H1 (cell line): ENCODE measurements at regions not wholly inside any gene's neighbourhood (a gene's known extent, or its start where the extent isn't known, plus 50 kb on each side); places are given as distances from the start of the nearest gene placed in this dataset.

Source experiments
- ATF3 ChIP-seq: IDR thresholded peaks from 2 replicates; pipeline ENCODE4 v1.6.1; 2011; ENCODE audit warnings: low read depth, mild to moderate bottlenecking, low read length; ENCODE audit not compliant: insufficient read depth
- CHD2 ChIP-seq: IDR thresholded peaks from 2 replicates; pipeline ENCODE4 v1.6.1; 2012; ENCODE audit warnings: low read length, improper control_type of control experiment
- CTCF ChIP-seq, 3 experiments: IDR thresholded peaks; 1 replicate in 2 of 3; 2 replicates in 1 of 3; pipeline versions ENCODE4 v1.5.1 to v1.6.1; 2011; ENCODE audit warnings: low read length in 3 of 3, mild to moderate bottlenecking in 3 of 3, inconsistent platforms in 2 of 3, low read depth in 1 of 3, moderate library complexity in 1 of 3; ENCODE audit not compliant: insufficient read depth in 1 of 3; ENCODE audit errors: control extremely low read depth in 1 of 3
- EGR1 ChIP-seq: IDR thresholded peaks from 2 replicates; pipeline ENCODE4 v1.6.1; 2011; ENCODE audit warnings: low read depth, low read length, borderline replicate concordance
- EZH2 ChIP-seq: fragments of 200-600 bp; sonication (generic); IDR thresholded peaks from 2 replicates; pipeline ENCODE4 v1.7.1; 2012; ENCODE audit warnings: low read depth, mild to moderate bottlenecking, moderate library complexity, low read length, inconsistent platforms; ENCODE audit not compliant: severe bottlenecking
- POLR2A ChIP-seq, 2 experiments: IDR thresholded peaks; 1 replicate in 1 of 2; 2 replicates in 1 of 2; pipeline ENCODE4 v1.6.1; 2011; ENCODE audit warnings: low read depth in 2 of 2, low read length in 2 of 2, mild to moderate bottlenecking in 2 of 2; ENCODE audit errors: control extremely low read depth in 1 of 2
- POLR2AphosphoS5 ChIP-seq: IDR thresholded peaks from 2 replicates; pipeline ENCODE4 v1.6.1; 2011; ENCODE audit warnings: low read depth, low read length
- RXRA ChIP-seq: IDR thresholded peaks from 2 replicates; pipeline ENCODE4 v1.6.1; 2011; ENCODE audit warnings: low read depth, mild to moderate bottlenecking, low read length, moderate library complexity; ENCODE audit not compliant: insufficient read depth
- SAP30 ChIP-seq: fragments of 300-600 bp; sonication (generic); IDR thresholded peaks from 2 replicates; pipeline ENCODE4 v1.7.1; 2012; ENCODE audit warnings: low read length, moderate library complexity, mild to moderate bottlenecking, inconsistent platforms; ENCODE audit not compliant: insufficient read depth, insufficient replicate concordance
- SIN3A ChIP-seq, 2 experiments: IDR thresholded peaks in 1 of 2; conservative IDR thresholded peaks in 1 of 2; 2 replicates each; pipeline ENCODE4 v1.6.1; 2011 to 2012; ENCODE audit warnings: low read length in 2 of 2, improper control_type of control experiment in 1 of 2, low read depth in 1 of 2, mild to moderate bottlenecking in 1 of 2
- SUZ12 ChIP-seq: fragments of 200-600 bp; sonication (generic); IDR thresholded peaks from 2 replicates; pipeline ENCODE4 v1.6.1; 2012; ENCODE audit warnings: mild to moderate bottlenecking, inconsistent platforms, low read length, moderate library complexity, mixed read lengths
- USF2 ChIP-seq: IDR thresholded peaks from 2 replicates; pipeline ENCODE4 v1.6.1; 2011; ENCODE audit warnings: low read length, improper control_type of control experiment
- YY1 ChIP-seq: IDR thresholded peaks from 2 replicates; pipeline ENCODE4 v1.6.1; 2011; ENCODE audit warnings: low read depth, mild to moderate bottlenecking, low read length
- ZNF274 ChIP-seq: IDR thresholded peaks from 2 replicates; pipeline ENCODE4 v1.7.0; 2012; ENCODE audit warnings: low read length, borderline replicate concordance; ENCODE audit errors: extremely low read depth

- TF ChIP-seq POLR2AphosphoS5: no peak
- no peak for TF ChIP-seq SUZ12
- TF ChIP-seq POLR2A (IDR thresholded peaks at IDR 0.05; ENCODE audit: control extremely low read depth in 1 of 2, low read depth in 2 of 2, low read length in 2 of 2): no peak
- TF ChIP-seq ATF3: no peak
- no peak for TF ChIP-seq YY1
- no peak for TF ChIP-seq EZH2
- no peak for TF ChIP-seq CTCF (IDR thresholded peaks at IDR 0.05; ENCODE audit: control extremely low read depth in 1 of 3, insufficient read depth in 1 of 3, low read depth in 1 of 3, low read length in 3 of 3)
- TF ChIP-seq SIN3A (conservative IDR thresholded peaks at IDR 0.05 in 1 of 2, IDR thresholded peaks at IDR 0.05 in 1 of 2; ENCODE audit: low read depth in 1 of 2, low read length in 2 of 2): no peak
- TF ChIP-seq CHD2: no peak
- no peak for TF ChIP-seq EGR1
- no peak for TF ChIP-seq SAP30
- TF ChIP-seq RXRA: no peak
- no peak for TF ChIP-seq ZNF274
- TF ChIP-seq USF2: no peak
Observed at GRCh38 chr4:123974386-123975149, 578.0 kb downstream of the SPRY1 start.
